WTC11 (cell line): ENCODE measurements at regions not wholly inside any gene's neighbourhood (a gene's known extent, or its start where the extent isn't known, plus 50 kb on each side); places are given as distances from the start of the nearest gene placed in this dataset.

Source experiments
- ATAC-seq: fragments of 200-7000 bp; cut with Tn5 transposase; 2 replicates; pipeline ENCODE4 v1.10.0; 2021; ENCODE audit warnings: mild to moderate bottlenecking, moderate library complexity
- CTCF ChIA-PET: fragments of 300-600 bp; sonication (Branson Sonifier 250); formaldehyde crosslinking; loops from one replicate; lab custom pipeline; 2021; ENCODE audit warnings: antibody characterized with exemption; lab: Charles Lee
- POLR2A ChIA-PET: fragments of 350-600 bp; sonication (Branson Sonifier 250); formaldehyde crosslinking; loops from one replicate; lab custom pipeline; 2021; ENCODE audit warnings: antibody characterized with exemption; lab: Charles Lee
- DNase-seq: peaks from one replicate; pipeline ENCODE4 v3.0.0; 2021; ENCODE audit warnings: low spot score
- H3K27ac Mint-ChIP-seq: 2 replicates; pipeline ENCODE4 v1.8.0; 2021; ENCODE audit warnings: mixed read lengths
- H3K27me3 Mint-ChIP-seq: 2 replicates; pipeline ENCODE4 v1.8.0; 2021; ENCODE audit warnings: low read depth, mild to moderate bottlenecking, moderate library complexity, mixed read lengths
- H3K36me3 Mint-ChIP-seq: 2 replicates; pipeline ENCODE4 v1.8.0; 2021; ENCODE audit warnings: mixed read lengths
- H3K4me1 Mint-ChIP-seq: 2 replicates; pipeline ENCODE4 v1.8.0; 2022; ENCODE audit warnings: mixed read lengths
- H3K4me3 Mint-ChIP-seq: 2 replicates; pipeline ENCODE4 v1.8.0; 2021; ENCODE audit warnings: mild to moderate bottlenecking, moderate library complexity, mixed read lengths
- H3K9me3 Mint-ChIP-seq: 2 replicates; pipeline ENCODE4 v1.8.0; 2021; ENCODE audit warnings: mixed read lengths
- CREM ChIP-seq: sonication (generic); formaldehyde crosslinking; IDR thresholded peaks from 2 replicates; pipeline ENCODE4 v1.8.1; 2022; ENCODE audit warnings: mild to moderate bottlenecking, missing genetic modification reagents, moderate library complexity
- ESRRA ChIP-seq: sonication (generic); formaldehyde crosslinking; IDR thresholded peaks from 2 replicates; pipeline ENCODE4 v1.8.1; 2022; ENCODE audit warnings: mild to moderate bottlenecking, missing genetic modification reagents, borderline replicate concordance
- FOXP1 ChIP-seq: sonication (generic); formaldehyde crosslinking; IDR thresholded peaks from 2 replicates; pipeline ENCODE4 v1.8.0; 2022; ENCODE audit warnings: missing genetic modification reagents, mild to moderate bottlenecking, moderate library complexity, borderline replicate concordance
- GTF2I ChIP-seq: fragments of 250-450 bp; sonication (Bioruptor Pico); conservative IDR thresholded peaks from 2 replicates; pipeline ENCODE4 v1.4.0; 2021; ENCODE audit warnings: mild to moderate bottlenecking
- NR2C2 ChIP-seq: sonication (generic); formaldehyde crosslinking; IDR thresholded peaks from 2 replicates; pipeline ENCODE4 v1.8.0; 2022; ENCODE audit warnings: mild to moderate bottlenecking, missing genetic modification reagents
- SP1 ChIP-seq: sonication (generic); formaldehyde crosslinking; conservative IDR thresholded peaks from 2 replicates; pipeline ENCODE4 v1.8.1; 2022; ENCODE audit warnings: missing genetic modification reagents
- TEAD4 ChIP-seq: sonication (generic); formaldehyde crosslinking; IDR thresholded peaks from 2 replicates; pipeline ENCODE4 v1.8.0; 2022; ENCODE audit warnings: mild to moderate bottlenecking, missing genetic modification reagents
- ZNF138 ChIP-seq: sonication (generic); formaldehyde crosslinking; conservative IDR thresholded peaks from 2 replicates; pipeline ENCODE4 v1.8.1; 2022; ENCODE audit warnings: mild to moderate bottlenecking, moderate library complexity, missing genetic modification reagents
- ZNF219 ChIP-seq: sonication (generic); formaldehyde crosslinking; IDR thresholded peaks from 2 replicates; pipeline ENCODE4 v1.8.0; 2023; ENCODE audit warnings: missing genetic modification reagents, mild to moderate bottlenecking, borderline replicate concordance
- ZNF671 ChIP-seq: fragments of 250-450 bp; sonication (Bioruptor Pico); IDR thresholded peaks from 2 replicates; pipeline ENCODE4 v1.8.0; 2021; ENCODE audit warnings: mild to moderate bottlenecking
- TF ChIP-seq, protein P1 (sequence below): sonication (generic); formaldehyde crosslinking; IDR thresholded peaks from 2 replicates; pipeline ENCODE4 v1.8.0; 2023; ENCODE audit warnings: mild to moderate bottlenecking, missing genetic modification reagents
- TF ChIP-seq, protein P2 (sequence below): sonication (generic); formaldehyde crosslinking; conservative IDR thresholded peaks from 2 replicates; pipeline ENCODE4 v1.8.1; 2022; ENCODE audit warnings: mild to moderate bottlenecking, missing genetic modification reagents
- TF ChIP-seq, protein P3 (sequence below): sonication (generic); formaldehyde crosslinking; IDR thresholded peaks from 2 replicates; pipeline ENCODE4 v1.8.1; 2023; ENCODE audit warnings: mild to moderate bottlenecking, missing genetic modification reagents
- TF ChIP-seq, protein P4 (sequence below): sonication (generic); formaldehyde crosslinking; conservative IDR thresholded peaks from 2 replicates; pipeline ENCODE4 v1.8.1; 2023; ENCODE audit warnings: mild to moderate bottlenecking, low read depth, missing genetic modification reagents, moderate library complexity
- TF ChIP-seq, protein P5 (sequence below): sonication (generic); formaldehyde crosslinking; IDR thresholded peaks from 2 replicates; pipeline ENCODE4 v1.8.1; 2022; ENCODE audit warnings: missing genetic modification reagents, borderline replicate concordance
- TF ChIP-seq, protein P6 (sequence below): fragments of 250-450 bp; sonication (Bioruptor Pico); IDR thresholded peaks from 2 replicates; pipeline ENCODE4 v1.9.0; 2021; ENCODE audit warnings: mild to moderate bottlenecking, borderline replicate concordance
- TF ChIP-seq, protein P7 (sequence below): sonication (generic); formaldehyde crosslinking; IDR thresholded peaks from 2 replicates; pipeline ENCODE4 v1.8.1; 2022; ENCODE audit warnings: low read depth, missing genetic modification reagents, borderline replicate concordance
- TF ChIP-seq, protein P8 (sequence below): sonication (generic); formaldehyde crosslinking; IDR thresholded peaks from 2 replicates; pipeline ENCODE4 v1.8.0; 2022; ENCODE audit warnings: mild to moderate bottlenecking, missing genetic modification reagents

DNA sequence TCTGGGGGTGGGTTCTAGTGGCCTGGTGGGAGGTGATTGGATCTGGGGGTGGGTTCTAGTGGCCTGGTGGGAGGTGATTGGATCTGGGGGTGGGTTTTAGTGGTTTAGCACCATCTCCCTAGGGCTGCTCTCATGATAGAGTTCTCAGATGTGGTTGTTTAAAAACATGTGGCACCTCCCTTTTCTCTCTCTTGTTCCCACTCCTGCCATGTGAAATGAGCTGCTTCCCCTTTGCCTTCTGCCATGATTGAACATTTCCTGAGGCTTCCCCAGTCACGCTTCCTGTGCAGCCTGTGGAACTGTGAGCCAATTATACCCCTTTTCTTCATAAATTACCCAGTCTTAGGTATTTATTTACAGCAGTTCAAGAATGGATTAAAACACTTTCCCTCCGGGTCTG, 327.3 kb upstream of the AJAP1 start (continued):
- TF ChIP-seq, protein P1, sequence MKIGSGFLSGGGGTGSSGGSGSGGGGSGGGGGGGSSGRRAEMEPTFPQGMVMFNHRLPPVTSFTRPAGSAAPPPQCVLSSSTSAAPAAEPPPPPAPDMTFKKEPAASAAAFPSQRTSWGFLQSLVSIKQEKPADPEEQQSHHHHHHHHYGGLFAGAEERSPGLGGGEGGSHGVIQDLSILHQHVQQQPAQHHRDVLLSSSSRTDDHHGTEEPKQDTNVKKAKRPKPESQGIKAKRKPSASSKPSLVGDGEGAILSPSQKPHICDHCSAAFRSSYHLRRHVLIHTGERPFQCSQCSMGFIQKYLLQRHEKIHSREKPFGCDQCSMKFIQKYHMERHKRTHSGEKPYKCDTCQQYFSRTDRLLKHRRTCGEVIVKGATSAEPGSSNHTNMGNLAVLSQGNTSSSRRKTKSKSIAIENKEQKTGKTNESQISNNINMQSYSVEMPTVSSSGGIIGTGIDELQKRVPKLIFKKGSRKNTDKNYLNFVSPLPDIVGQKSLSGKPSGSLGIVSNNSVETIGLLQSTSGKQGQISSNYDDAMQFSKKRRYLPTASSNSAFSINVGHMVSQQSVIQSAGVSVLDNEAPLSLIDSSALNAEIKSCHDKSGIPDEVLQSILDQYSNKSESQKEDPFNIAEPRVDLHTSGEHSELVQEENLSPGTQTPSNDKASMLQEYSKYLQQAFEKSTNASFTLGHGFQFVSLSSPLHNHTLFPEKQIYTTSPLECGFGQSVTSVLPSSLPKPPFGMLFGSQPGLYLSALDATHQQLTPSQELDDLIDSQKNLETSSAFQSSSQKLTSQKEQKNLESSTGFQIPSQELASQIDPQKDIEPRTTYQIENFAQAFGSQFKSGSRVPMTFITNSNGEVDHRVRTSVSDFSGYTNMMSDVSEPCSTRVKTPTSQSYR (CRISPR knock-in tag), result no peak
- TF ChIP-seq GTF2I (no peak), ZNF219 (no peak), ZNF138 (CRISPR knock-in tag) (no peak), TEAD4 (no peak), SP1 (CRISPR knock-in tag) (no peak), NR2C2 (CRISPR knock-in tag) (no peak)

DNA sequence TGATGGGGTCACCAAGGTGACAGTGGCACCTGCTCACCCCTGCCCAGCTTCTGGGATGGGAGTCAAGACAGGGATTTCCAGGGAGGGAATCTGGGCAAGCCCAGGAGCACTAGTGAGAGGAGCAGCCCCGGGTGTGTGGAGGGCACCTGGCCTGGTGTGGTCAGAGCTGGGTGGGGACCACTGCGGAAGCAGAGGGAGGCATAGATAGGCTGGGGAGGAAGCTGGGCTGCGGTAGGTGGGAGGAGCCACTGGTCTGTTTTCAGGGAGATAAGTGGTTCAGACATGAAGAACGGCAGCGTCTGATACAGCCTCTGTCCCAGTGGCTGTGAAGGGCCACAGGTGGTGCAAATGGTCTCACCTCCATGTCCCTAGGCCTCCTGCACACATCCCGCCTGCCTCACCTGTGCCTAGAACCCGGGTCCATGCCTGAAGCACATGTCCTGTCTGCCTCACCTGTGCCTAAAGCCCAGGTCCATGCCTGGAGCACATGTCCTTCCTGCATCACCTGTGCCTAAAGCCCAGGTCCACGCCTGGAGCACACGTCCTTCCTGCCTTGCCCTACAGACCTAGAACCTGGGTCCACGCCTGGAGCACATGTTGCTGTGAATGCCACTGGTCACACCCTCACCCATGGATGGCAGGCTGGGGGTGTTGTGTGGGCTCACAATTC, 325.9 kb upstream of the AJAP1 start:
- no peak for ATAC-seq
- Mint-ChIP-seq H3K27me3 (peaks cover 13% of the 10 kb centered on the region), H3K36me3 (peaks cover 79% of the 10 kb centered on the region), H3K9me3 (peaks cover 77% of the 10 kb centered on the region), H3K4me3 (no peak overlapping the region), H3K4me1 (no peaks in the 10 kb centered on the region), H3K27ac (no peak overlapping the region)
- POLR2A ChIA-PET, result no interaction called here
- CTCF ChIA-PET, result no interaction called here
- DNase-seq, result no peak
- TF ChIP-seq, protein P2, sequence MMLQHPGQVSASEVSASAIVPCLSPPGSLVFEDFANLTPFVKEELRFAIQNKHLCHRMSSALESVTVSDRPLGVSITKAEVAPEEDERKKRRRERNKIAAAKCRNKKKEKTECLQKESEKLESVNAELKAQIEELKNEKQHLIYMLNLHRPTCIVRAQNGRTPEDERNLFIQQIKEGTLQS (CRISPR knock-in tag), result no peak
- TF ChIP-seq, protein P3, sequence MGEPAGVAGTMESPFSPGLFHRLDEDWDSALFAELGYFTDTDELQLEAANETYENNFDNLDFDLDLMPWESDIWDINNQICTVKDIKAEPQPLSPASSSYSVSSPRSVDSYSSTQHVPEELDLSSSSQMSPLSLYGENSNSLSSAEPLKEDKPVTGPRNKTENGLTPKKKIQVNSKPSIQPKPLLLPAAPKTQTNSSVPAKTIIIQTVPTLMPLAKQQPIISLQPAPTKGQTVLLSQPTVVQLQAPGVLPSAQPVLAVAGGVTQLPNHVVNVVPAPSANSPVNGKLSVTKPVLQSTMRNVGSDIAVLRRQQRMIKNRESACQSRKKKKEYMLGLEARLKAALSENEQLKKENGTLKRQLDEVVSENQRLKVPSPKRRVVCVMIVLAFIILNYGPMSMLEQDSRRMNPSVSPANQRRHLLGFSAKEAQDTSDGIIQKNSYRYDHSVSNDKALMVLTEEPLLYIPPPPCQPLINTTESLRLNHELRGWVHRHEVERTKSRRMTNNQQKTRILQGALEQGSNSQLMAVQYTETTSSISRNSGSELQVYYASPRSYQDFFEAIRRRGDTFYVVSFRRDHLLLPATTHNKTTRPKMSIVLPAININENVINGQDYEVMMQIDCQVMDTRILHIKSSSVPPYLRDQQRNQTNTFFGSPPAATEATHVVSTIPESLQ (CRISPR knock-in tag), result no peak
- TF ChIP-seq, protein P4, sequence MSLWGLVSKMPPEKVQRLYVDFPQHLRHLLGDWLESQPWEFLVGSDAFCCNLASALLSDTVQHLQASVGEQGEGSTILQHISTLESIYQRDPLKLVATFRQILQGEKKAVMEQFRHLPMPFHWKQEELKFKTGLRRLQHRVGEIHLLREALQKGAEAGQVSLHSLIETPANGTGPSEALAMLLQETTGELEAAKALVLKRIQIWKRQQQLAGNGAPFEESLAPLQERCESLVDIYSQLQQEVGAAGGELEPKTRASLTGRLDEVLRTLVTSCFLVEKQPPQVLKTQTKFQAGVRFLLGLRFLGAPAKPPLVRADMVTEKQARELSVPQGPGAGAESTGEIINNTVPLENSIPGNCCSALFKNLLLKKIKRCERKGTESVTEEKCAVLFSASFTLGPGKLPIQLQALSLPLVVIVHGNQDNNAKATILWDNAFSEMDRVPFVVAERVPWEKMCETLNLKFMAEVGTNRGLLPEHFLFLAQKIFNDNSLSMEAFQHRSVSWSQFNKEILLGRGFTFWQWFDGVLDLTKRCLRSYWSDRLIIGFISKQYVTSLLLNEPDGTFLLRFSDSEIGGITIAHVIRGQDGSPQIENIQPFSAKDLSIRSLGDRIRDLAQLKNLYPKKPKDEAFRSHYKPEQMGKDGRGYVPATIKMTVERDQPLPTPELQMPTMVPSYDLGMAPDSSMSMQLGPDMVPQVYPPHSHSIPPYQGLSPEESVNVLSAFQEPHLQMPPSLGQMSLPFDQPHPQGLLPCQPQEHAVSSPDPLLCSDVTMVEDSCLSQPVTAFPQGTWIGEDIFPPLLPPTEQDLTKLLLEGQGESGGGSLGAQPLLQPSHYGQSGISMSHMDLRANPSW (CRISPR knock-in tag), result no peak
- TF ChIP-seq, protein P5, sequence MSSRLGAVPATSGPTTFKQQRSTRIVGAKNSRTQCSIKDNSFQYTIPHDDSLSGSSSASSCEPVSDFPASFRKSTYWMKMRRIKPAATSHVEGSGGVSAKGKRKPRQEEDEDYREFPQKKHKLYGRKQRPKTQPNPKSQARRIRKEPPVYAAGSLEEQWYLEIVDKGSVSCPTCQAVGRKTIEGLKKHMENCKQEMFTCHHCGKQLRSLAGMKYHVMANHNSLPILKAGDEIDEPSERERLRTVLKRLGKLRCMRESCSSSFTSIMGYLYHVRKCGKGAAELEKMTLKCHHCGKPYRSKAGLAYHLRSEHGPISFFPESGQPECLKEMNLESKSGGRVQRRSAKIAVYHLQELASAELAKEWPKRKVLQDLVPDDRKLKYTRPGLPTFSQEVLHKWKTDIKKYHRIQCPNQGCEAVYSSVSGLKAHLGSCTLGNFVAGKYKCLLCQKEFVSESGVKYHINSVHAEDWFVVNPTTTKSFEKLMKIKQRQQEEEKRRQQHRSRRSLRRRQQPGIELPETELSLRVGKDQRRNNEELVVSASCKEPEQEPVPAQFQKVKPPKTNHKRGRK (CRISPR knock-in tag), result no peak
- TF ChIP-seq, protein P6, sequence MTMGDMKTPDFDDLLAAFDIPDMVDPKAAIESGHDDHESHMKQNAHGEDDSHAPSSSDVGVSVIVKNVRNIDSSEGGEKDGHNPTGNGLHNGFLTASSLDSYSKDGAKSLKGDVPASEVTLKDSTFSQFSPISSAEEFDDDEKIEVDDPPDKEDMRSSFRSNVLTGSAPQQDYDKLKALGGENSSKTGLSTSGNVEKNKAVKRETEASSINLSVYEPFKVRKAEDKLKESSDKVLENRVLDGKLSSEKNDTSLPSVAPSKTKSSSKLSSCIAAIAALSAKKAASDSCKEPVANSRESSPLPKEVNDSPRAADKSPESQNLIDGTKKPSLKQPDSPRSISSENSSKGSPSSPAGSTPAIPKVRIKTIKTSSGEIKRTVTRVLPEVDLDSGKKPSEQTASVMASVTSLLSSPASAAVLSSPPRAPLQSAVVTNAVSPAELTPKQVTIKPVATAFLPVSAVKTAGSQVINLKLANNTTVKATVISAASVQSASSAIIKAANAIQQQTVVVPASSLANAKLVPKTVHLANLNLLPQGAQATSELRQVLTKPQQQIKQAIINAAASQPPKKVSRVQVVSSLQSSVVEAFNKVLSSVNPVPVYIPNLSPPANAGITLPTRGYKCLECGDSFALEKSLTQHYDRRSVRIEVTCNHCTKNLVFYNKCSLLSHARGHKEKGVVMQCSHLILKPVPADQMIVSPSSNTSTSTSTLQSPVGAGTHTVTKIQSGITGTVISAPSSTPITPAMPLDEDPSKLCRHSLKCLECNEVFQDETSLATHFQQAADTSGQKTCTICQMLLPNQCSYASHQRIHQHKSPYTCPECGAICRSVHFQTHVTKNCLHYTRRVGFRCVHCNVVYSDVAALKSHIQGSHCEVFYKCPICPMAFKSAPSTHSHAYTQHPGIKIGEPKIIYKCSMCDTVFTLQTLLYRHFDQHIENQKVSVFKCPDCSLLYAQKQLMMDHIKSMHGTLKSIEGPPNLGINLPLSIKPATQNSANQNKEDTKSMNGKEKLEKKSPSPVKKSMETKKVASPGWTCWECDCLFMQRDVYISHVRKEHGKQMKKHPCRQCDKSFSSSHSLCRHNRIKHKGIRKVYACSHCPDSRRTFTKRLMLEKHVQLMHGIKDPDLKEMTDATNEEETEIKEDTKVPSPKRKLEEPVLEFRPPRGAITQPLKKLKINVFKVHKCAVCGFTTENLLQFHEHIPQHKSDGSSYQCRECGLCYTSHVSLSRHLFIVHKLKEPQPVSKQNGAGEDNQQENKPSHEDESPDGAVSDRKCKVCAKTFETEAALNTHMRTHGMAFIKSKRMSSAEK (CRISPR knock-in tag), result no peak
- no peak for TF ChIP-seq GTF2I
- TF ChIP-seq ESRRA (CRISPR knock-in tag), result no peak
- TF ChIP-seq, protein P7, sequence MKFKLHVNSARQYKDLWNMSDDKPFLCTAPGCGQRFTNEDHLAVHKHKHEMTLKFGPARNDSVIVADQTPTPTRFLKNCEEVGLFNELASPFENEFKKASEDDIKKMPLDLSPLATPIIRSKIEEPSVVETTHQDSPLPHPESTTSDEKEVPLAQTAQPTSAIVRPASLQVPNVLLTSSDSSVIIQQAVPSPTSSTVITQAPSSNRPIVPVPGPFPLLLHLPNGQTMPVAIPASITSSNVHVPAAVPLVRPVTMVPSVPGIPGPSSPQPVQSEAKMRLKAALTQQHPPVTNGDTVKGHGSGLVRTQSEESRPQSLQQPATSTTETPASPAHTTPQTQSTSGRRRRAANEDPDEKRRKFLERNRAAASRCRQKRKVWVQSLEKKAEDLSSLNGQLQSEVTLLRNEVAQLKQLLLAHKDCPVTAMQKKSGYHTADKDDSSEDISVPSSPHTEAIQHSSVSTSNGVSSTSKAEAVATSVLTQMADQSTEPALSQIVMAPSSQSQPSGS (CRISPR knock-in tag), result no peak
- no peak for TF ChIP-seq ZNF671 (CRISPR knock-in tag)
- TF ChIP-seq, protein P8, sequence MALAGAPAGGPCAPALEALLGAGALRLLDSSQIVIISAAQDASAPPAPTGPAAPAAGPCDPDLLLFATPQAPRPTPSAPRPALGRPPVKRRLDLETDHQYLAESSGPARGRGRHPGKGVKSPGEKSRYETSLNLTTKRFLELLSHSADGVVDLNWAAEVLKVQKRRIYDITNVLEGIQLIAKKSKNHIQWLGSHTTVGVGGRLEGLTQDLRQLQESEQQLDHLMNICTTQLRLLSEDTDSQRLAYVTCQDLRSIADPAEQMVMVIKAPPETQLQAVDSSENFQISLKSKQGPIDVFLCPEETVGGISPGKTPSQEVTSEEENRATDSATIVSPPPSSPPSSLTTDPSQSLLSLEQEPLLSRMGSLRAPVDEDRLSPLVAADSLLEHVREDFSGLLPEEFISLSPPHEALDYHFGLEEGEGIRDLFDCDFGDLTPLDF (CRISPR knock-in tag), result no peak
- no peak for TF ChIP-seq CREM (CRISPR knock-in tag)
- TF ChIP-seq FOXP1 (CRISPR knock-in tag), result no peak
